Prostate gland (tissue), 2 donors: ENCODE measurements at regions not wholly inside any gene's neighbourhood (a gene's known extent, or its start where the extent isn't known, plus 50 kb on each side); places are given as distances from the start of the nearest gene placed in this dataset.

Experiments used
- DNase-seq: peaks from one replicate; pipeline ENCODE4 v3.0.0-alpha.2; 2019; ENCODE audit warnings: low spot score
- H3K27ac ChIP-seq, 2 donors: fragments of 200-600 bp; sonication (generic); 2 replicates each; pipeline ENCODE4 v1.5.1; 2017 to 2019
- H3K27me3 ChIP-seq: fragments of 200-600 bp; sonication (generic); replicated peaks from 2 replicates; pipeline ENCODE4 v1.5.1; 2019; ENCODE audit not compliant: insufficient read depth
- H3K36me3 ChIP-seq, 2 donors: fragments of 200-600 bp; sonication (generic); 1 replicate in 1 of 2; 2 replicates in 1 of 2; pipeline versions ENCODE4 v1.5.1 to v1.8.1; 2017 to 2019
- H3K4me1 ChIP-seq: fragments of 200-600 bp; sonication (generic); replicated peaks from 2 replicates; pipeline ENCODE4 v1.5.1; 2019
- H3K4me3 ChIP-seq, 2 donors: fragments of 200-600 bp; sonication (generic); 2 replicates each; pipeline ENCODE4 v1.5.1; 2017 to 2019
- H3K9me3 ChIP-seq: fragments of 200-600 bp; sonication (generic); 2 replicates; pipeline ENCODE4 v1.5.1; 2017
- POLR2A ChIP-seq: fragments of 450-650 bp; IDR thresholded peaks from one replicate; pipeline ENCODE4 v1.6.1; 2016; ENCODE audit warnings: antibody characterized with exemption, mild to moderate bottlenecking
- POLR2AphosphoS5 ChIP-seq: sonication (generic); formaldehyde crosslinking; IDR thresholded peaks from one replicate; pipeline ENCODE4 v1.6.1; 2017; ENCODE audit warnings: antibody characterized with exemption
- WGBS: methylation state at CpG from one replicate; pipeline ENCODE4 v1.1.5; 2018; 5-methylcytosine and 5-hydroxymethylcytosine counted together
- intact Hi-C: fragments of 100-400 bp; cut with DNase I; formaldehyde crosslinking; loops from one replicate; pipeline ENCODE4 v1.14.2; 2022
- TF ChIP-seq, protein P1 (sequence below), 4 experiments: fragments of 200-600 bp in 2 of 4; fragments of 450-650 bp in 2 of 4; sonication (generic) in 2 of 4; IDR thresholded peaks; 1 replicate in 3 of 4; 2 replicates in 1 of 4; pipeline ENCODE4 v1.5.1; 2016 to 2019; ENCODE audit warnings: antibody characterized with exemption in 4 of 4, mild to moderate bottlenecking in 2 of 4, moderate library complexity in 2 of 4

DNA sequence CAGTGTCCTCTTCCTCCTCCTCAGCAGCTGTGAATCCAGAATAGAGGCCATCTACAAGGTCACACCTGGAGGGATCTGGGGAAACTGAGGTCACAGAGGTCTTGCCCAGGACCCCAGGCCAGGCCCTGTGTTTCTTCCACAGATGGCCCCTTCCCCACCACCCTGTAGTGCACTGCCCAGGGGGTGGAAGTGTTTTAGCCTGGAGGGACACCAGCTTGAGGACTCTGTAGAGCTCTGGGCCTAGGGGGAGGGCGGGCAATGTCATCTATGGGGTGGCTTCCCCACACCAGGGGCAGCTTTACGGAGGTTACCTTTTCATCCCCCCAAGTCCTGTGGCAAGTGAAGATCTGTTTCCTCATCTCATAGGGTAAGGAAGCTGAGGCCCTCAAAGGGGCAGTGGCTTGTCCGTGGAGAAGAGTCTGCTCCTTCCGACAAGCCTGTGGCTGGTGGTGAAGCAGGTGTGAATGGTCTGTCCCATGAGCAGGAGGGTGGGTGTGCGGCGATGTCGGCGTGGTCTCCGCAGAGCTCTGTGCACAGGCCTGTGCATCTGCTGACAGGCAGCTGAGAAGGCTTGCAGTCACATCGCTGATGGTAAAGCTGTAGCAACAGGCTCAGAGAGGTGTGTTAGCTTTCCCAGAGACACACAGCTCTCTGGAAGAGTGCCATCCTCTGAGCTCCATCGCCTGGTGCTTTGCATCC lies 74.1 kb upstream of the WNT7B start:
- Histone ChIP-seq H3K36me3 (no peaks in the 10 kb centered on the region), H3K4me1 (peaks cover 44% of the 10 kb centered on the region), H3K27ac (peak overlapping the region; percentile 100), H3K9me3 (no peaks in the 10 kb centered on the region), H3K27me3 (no peaks in the 10 kb centered on the region), H3K4me3 (no peak overlapping the region)
- DNase-seq, result no peak
- WGBS, result 79% methylated on average over 9 of the region's 11 CpGs
- intact Hi-C loops, result no loop called here
- TF ChIP-seq POLR2A (no peak), POLR2AphosphoS5 (no peak)
- TF ChIP-seq, protein P1, sequence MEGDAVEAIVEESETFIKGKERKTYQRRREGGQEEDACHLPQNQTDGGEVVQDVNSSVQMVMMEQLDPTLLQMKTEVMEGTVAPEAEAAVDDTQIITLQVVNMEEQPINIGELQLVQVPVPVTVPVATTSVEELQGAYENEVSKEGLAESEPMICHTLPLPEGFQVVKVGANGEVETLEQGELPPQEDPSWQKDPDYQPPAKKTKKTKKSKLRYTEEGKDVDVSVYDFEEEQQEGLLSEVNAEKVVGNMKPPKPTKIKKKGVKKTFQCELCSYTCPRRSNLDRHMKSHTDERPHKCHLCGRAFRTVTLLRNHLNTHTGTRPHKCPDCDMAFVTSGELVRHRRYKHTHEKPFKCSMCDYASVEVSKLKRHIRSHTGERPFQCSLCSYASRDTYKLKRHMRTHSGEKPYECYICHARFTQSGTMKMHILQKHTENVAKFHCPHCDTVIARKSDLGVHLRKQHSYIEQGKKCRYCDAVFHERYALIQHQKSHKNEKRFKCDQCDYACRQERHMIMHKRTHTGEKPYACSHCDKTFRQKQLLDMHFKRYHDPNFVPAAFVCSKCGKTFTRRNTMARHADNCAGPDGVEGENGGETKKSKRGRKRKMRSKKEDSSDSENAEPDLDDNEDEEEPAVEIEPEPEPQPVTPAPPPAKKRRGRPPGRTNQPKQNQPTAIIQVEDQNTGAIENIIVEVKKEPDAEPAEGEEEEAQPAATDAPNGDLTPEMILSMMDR (IDR thresholded peaks at IDR 0.05), result no peak

DNA sequence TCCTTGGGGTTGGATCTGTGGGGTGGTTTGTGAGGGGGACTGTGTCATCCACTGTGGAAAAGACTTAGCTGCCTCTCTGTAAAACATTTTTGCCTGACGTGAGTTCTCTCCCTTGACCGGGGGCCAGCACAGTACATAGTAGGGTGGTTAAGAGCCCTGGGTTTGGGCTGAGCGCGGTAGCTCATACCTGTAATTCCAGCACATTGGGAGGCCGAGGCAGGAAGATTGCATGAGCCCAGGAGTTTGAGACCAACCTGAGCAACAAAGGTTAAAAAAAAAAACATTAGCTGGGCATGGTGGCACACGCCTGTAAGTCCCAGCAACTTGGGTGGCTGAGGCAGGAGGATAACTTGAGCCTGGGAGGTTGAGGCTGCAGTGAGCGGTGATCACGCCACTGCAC lies 74.7 kb upstream of the WNT7B start:
- peaks cover 47% of the 10 kb centered on the region for H3K4me1 ChIP-seq
- no peak for TF ChIP-seq POLR2AphosphoS5
- no peak for TF ChIP-seq POLR2A
- TF ChIP-seq, protein P1 (IDR thresholded peaks at IDR 0.05), result no peak
- no peaks in the 10 kb centered on the region for H3K27me3 ChIP-seq
- H3K36me3 ChIP-seq, result no peaks in the 10 kb centered on the region
- WGBS, result 74% methylated on average over 8 of the region's 8 CpGs
- intact Hi-C loops, result no loop called here
- no peaks in the 10 kb centered on the region for H3K9me3 ChIP-seq
- peak overlapping the region; percentile 100 for H3K27ac ChIP-seq
- H3K4me3 ChIP-seq, result peak overlapping the region in 1 of 2 donors; percentile 58
- no peak for DNase-seq

DNA sequence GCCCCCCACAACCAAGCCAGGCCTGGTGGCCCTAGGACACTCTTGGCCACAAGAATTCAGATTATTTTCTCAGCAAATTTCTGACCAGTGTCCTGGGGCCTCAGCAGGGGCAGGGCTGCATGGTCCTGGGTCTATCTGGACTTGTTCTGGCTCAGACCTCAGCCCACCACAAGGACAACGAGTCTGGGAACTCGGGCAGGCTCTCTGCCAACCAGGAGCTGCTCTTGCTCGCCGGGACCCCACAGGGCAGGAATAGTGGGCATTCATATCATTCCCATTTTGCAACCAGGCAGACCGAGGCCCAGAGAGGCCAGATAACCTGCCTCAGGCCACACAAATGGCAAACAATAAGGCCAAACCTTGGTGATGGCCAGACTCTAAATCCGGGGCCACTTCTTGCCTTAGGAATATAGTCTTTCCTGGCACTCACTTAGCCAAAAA lies 75.4 kb upstream of the WNT7B start:
- peak overlapping the region; percentile 100 for H3K27ac ChIP-seq
- H3K36me3 ChIP-seq, result no peaks in the 10 kb centered on the region
- no peaks in the 10 kb centered on the region for H3K27me3 ChIP-seq
- TF ChIP-seq POLR2AphosphoS5 (no peak), POLR2A (no peak)
- TF ChIP-seq, protein P1 (IDR thresholded peaks at IDR 0.05), result no peak
- peaks cover 52% of the 10 kb centered on the region for H3K4me1 ChIP-seq
- H3K9me3 ChIP-seq, result no peaks in the 10 kb centered on the region
- DNase-seq, result no peak
- intact Hi-C loops, result no loop called here
- H3K4me3 ChIP-seq, result peak overlapping the region; percentile 58 to 61
- WGBS, result 3% methylated on average over 4 of the region's 6 CpGs

DNA sequence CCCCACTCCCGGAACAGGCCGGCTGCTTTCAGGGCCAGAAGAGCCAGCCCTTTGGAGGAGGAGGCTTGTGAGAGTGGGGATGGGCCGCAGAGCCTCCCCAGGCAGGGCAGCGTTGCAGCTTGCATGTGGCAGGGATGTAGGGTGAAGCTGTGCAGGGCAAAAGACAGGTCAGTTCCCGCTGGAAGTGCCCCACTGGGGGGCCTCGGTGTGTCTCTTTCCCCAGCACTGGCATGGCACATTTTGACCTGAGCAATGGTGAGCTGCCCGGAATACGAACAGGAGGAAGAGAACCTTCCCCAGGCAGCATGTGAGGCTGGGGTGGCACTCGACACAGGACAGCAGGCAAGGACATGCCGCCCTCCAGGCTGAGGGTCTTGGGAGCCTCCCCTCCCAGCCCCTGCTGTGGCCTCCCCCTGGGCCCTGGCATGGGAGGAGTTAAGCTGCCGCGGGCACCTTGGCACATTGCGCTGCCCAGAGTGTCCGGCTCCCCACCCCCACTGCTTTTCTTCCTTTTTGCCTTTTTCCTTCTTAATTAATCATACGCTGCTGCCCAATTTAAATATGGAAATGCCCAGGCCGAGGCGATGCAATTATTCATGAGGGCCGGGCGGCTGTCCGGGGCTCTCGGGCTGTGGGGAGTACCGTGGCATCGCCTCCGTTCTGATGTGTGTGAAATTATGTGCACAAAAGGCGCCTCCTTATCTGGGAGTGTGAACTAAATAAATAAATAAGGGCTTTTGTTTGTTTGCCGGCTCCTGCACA lies 76.0 kb upstream of the WNT7B start:
- Histone ChIP-seq H3K4me3 (peak overlapping the region; percentile 58 to 61), H3K9me3 (no peaks in the 10 kb centered on the region), H3K36me3 (no peaks in the 10 kb centered on the region), H3K27ac (peak overlapping the region; percentile 100), H3K4me1 (peaks cover 49% of the 10 kb centered on the region), H3K27me3 (no peaks in the 10 kb centered on the region)
- 3% methylated on average over 26 of the region's 26 CpGs for WGBS
- no peak for DNase-seq
- intact Hi-C loops, result no loop called here
- TF ChIP-seq POLR2A, result peak; percentile 19
- TF ChIP-seq POLR2AphosphoS5, result no peak
- TF ChIP-seq, protein P1 (IDR thresholded peaks at IDR 0.05), result peak in 1 of 4 experiments; percentile 10
